ENCODE measurements at regions not wholly inside any gene's neighbourhood (a gene's known extent, or its start where the extent isn't known, plus 50 kb on each side); places are given as distances from the start of the nearest gene placed in this dataset.

- DNase-seq = no peak
- intact Hi-C loops (cut with DNase I) = no loop called here
- TF ChIP-seq, protein P1, sequence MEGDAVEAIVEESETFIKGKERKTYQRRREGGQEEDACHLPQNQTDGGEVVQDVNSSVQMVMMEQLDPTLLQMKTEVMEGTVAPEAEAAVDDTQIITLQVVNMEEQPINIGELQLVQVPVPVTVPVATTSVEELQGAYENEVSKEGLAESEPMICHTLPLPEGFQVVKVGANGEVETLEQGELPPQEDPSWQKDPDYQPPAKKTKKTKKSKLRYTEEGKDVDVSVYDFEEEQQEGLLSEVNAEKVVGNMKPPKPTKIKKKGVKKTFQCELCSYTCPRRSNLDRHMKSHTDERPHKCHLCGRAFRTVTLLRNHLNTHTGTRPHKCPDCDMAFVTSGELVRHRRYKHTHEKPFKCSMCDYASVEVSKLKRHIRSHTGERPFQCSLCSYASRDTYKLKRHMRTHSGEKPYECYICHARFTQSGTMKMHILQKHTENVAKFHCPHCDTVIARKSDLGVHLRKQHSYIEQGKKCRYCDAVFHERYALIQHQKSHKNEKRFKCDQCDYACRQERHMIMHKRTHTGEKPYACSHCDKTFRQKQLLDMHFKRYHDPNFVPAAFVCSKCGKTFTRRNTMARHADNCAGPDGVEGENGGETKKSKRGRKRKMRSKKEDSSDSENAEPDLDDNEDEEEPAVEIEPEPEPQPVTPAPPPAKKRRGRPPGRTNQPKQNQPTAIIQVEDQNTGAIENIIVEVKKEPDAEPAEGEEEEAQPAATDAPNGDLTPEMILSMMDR (IDR thresholded peaks at IDR 0.05) = no peak
- H3K9ac ChIP-seq (ENCODE audit: low read depth in 2 of 2, low read length in 2 of 2) = no peak overlapping the region
- H3K4me1 ChIP-seq = no peaks in the 10 kb centered on the region
- H3K27me3 ChIP-seq = no peaks in the 10 kb centered on the region
- no peak overlapping the region for H3K4me3 ChIP-seq
- no peaks in the 10 kb centered on the region for H3K36me3 ChIP-seq
- no peak overlapping the region for H3K27ac ChIP-seq
- no peaks in the 10 kb centered on the region for H3K9me3 ChIP-seq
These were observed 75.2 kb upstream of the RMDN2 start for GRCh38 chr2:37849911-37850310.

DNA sequence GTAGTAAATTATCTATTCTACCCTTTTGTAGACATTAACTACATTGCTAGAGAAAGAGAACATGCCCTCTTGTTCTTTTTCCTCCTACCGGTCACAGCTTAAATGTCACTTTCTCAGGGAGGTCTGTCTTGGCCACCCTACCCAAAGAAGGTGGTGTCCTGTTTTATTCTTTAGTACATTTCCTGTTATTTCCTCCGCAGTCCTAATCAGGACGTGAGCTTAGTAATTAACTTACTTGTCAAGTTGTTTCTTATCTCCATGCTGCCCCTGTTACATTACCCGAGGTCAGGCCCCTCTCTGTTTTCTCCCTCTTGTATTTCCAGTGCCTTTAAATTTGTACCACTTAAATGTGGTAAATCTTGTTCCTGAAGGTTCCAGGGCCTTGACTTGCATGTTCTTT, 73.7 kb upstream of the RMDN2 start:
- Histone ChIP-seq H3K9me3 (no peaks in the 10 kb centered on the region), H3K36me3 (no peaks in the 10 kb centered on the region), H3K4me1 (no peaks in the 10 kb centered on the region), H3K27me3 (no peaks in the 10 kb centered on the region), H3K4me3 (no peak overlapping the region), H3K27ac (no peak overlapping the region), H3K9ac (ENCODE audit: low read depth in 2 of 2, low read length in 2 of 2) (no peak overlapping the region)
- TF ChIP-seq, protein P1 (IDR thresholded peaks at IDR 0.05) = no peak
- no peak for DNase-seq
- intact Hi-C loops (cut with DNase I) = no loop called here

DNA sequence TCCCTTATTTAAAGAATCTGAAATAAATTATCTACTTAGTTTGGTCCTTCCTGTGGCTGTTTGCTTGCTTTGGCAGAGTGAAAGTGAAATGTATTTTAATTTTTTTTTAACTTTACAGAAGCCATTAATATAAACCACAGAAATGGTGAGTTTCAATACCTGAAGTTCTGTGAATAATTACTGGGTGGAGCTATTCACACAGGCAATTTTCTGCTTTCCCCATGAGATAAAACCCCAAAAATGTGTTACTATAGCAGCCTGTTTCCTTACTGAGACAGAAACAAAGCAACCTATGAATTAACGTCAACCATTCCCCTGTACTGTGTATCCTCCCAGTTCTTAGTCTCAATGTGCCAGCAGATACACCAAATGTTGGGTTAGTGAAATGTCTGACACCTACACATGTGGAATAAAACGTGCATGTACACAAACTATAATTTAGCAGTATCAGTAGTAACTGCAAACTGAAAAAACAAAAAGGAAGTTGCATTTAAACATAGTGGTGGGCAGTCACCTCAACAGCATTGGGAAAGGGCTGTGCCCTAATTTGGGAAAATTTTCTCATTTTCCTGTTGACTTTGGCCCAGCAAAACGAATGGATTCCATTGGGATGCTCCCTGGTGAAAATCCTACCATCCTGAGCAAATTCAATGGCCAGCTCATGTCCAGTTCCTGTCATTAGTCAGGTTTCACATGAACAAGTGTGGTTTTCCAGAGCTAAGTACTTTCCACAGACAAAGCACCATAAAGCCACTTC, 73.1 kb upstream of the RMDN2 start:
- intact Hi-C loops (cut with DNase I) = no loop called here

GRCh38 chr2:37852585-37853014, 72.5 kb upstream of the RMDN2 start:
- intact Hi-C loops (cut with DNase I) = no loop called here

More for the DNA sequence above, 73.1 kb upstream of the RMDN2 start:
- Histone ChIP-seq H3K9ac (ENCODE audit: low read depth in 2 of 2, low read length in 2 of 2) (no peak overlapping the region), H3K9me3 (no peaks in the 10 kb centered on the region), H3K27me3 (no peaks in the 10 kb centered on the region), H3K36me3 (no peaks in the 10 kb centered on the region), H3K4me3 (no peak overlapping the region), H3K27ac (no peak overlapping the region), H3K4me1 (no peaks in the 10 kb centered on the region)
- TF ChIP-seq, protein P1 (IDR thresholded peaks at IDR 0.05) = no peak
- DNase-seq = no peak

GRCh38 chr2:37854676-37855282, 70.3 kb upstream of the RMDN2 start:
- intact Hi-C loops (cut with DNase I) = no loop called here
- no peak for DNase-seq
- no peaks in the 10 kb centered on the region for H3K9me3 ChIP-seq
- H3K9ac ChIP-seq (ENCODE audit: low read depth in 2 of 2, low read length in 2 of 2) = no peak overlapping the region
- no peaks in the 10 kb centered on the region for H3K27me3 ChIP-seq
- H3K36me3 ChIP-seq = no peaks in the 10 kb centered on the region
- no peaks in the 10 kb centered on the region for H3K4me1 ChIP-seq
- TF ChIP-seq, protein P1 (IDR thresholded peaks at IDR 0.05) = no peak
- H3K4me3 ChIP-seq = no peak overlapping the region
- H3K27ac ChIP-seq = no peak overlapping the region

More at GRCh38 chr2:37852585-37853014, 72.5 kb upstream of the RMDN2 start:
- Histone ChIP-seq H3K36me3 (no peaks in the 10 kb centered on the region), H3K9me3 (no peaks in the 10 kb centered on the region), H3K27me3 (no peaks in the 10 kb centered on the region), H3K27ac (no peak overlapping the region), H3K4me1 (no peaks in the 10 kb centered on the region), H3K4me3 (no peak overlapping the region), H3K9ac (ENCODE audit: low read depth in 2 of 2, low read length in 2 of 2) (no peak overlapping the region)
- no peak for DNase-seq
- TF ChIP-seq, protein P1 (IDR thresholded peaks at IDR 0.05) = no peak

Measured in colonic mucosa (tissue), 4 donors.